ENCODE measurements at regions not wholly inside any gene's neighbourhood (a gene's known extent, or its start where the extent isn't known, plus 50 kb on each side); places are given as distances from the start of the nearest gene placed in this dataset.

DNA sequence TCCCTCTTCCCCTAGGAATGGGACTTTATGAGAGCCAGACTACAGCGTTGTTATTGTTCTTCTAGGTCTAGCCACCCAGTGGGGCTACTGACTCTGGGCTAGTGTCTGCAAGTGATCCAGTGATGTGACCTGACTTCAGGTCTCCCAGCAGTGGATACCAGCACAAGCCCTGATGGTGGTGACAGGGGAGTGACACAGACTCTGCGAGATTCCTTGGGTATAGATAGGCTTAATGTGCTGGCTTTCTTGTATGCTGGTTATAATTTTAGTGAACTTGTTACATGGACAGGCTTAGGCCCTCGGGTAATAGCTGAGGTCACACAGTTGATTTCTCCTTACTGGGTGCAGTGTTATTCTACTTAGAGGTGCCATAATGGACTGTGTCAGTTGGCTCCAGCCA lies 106.9 kb downstream of the TBC1D30 start:
- no peak for DNase-seq

DNA sequence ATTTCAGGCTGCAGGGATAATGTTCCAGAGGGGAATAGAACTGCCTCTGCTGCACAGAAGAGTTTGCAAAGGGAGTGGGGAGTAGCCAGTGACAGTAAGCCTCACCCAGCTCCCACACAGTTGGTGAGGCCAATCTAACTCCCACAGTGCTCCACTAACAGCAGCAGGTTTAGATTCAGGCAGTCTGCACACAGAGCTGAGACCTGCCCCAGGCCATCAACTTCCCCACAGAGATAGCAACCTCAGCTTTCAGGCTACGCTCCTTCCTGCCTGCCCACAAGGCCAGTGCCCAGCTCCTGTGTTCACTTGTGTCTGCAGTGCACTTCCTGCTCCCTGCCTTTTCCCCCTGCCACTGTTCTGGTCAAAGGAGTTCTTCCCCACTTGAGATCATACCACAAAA lies 107.5 kb downstream of the TBC1D30 start:
- no peak for DNase-seq

DNA sequence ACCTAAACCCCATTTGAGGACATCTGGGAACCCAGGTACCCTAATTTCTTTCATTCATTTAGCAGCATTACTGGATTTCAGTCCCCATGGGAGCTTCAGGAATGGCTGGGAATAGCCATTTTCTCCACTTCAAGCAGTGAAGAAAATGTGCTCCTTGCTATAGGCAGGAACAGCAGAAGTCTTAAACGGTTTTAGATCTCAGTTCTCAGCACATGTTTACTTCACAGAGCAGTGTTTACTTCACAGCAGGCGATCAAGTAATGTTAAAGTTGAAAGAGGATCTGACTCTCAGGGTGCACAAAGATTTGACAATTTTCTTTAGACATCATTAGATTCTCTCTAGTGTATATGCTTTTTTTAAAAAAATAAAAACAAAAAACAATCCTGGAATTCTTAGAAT lies 109.3 kb downstream of the TBC1D30 start:
- no peak for DNase-seq

DNA sequence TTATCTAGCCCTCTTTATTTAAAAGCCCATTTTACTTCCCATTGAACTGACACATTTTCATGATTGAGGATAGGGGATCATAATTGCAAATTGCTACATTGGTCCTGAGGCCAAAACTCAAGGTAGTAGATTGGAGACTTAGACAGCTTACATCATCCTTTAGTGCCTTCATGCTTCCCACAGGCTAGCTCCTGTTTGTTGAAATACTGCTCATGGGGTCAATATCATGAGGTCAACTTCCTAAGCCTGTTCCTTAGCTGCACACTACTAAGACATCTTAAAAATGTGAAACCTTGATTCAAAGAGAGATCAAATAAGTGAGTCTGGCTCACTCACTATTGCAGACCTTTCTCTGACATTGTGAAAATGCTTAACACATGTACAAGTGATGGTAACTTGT lies 113.0 kb downstream of the TBC1D30 start:
- no peak for DNase-seq

DNA sequence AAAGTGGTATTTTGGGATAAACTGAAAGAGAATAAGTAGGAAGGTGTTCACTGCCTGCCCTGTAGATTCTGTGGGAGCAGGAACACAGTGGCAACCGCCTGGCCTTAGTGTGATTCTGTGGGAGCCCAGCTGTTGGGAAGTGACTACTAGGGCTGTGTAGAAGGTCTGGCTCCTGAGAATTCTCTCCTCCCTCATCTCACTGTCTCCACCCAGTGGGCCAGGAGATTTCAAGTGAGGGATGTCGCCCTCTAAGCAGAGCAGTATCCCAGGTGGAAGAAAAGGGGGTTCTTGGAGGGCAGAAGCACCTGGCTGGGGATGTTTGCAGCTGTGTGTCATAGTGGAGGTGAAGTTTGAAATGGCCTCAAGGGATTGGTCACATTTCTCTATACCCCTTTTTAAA lies 113.7 kb downstream of the TBC1D30 start:
- DNase-seq = no peak

DNA sequence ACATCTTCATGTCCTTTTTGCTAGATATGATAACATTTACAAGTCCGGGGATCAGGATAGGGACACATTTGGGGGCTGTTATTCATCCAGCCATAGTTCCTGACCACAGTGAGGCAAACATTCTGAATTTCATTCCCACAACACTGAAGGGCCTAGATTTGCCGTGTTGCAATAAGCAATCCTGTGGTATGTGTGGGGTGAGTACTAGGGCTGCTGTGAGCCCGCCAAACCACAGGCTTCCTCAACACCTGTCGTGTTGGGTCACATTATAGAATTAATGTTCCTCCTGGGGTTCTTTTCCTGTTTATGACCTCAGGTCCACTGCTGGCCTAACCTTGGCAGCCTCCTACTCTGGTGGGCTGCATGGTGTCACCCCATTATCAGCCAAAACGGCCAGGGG lies 119.2 kb downstream of the TBC1D30 start:
- no peak for DNase-seq

DNA sequence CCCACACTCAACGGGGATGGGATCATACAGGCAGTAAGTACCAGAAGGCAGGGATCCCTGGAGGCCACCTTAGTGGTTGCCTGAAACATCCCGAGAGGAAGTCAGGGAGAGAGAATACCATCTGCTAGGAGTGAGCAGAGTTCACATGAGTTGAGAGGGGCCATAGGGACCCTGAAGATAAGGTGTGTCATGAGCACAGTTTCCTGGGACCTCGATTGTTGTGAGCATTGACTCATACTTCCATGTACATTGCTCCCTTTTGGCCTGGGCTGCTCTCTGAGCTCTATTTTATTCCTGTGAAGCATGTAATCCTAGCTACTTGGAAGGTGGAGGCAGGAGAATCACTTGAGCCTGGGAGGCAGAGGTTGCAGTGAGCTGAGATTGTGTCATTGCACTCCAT lies 120.5 kb downstream of the TBC1D30 start:
- DNase-seq = no peak

DNA sequence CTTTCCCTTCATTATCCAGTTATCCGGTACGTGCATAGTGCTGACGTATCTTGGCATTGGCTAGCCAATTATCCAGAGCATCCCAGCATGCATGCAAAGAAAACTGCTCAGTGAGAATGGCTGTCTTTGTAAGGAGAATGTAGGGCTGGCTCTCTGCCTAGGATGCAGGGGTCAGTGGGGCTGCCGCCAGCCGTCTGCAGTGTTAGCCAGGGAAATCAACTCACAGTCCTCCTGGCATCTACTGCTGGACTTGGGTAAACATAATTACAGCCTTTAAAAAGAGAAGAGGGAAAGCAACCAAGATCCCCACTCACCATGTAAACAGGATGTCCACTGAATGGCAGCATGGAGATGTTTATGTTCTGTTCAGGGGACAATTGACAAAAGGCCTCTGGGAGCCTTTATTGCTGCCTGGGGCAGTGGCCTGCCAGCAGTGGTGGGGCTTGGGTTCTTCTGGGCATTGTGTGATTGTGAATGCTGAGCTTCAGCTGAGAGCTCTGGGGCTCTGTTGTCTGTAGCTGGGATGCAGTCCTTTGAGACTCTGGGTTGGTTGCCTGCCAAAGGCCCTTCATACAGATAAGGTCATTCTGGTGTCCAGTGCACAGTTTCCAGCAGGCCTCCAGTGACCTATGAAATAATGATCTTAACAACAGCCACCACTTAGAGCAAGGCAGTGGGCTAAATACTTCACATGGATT lies 121.8 kb downstream of the TBC1D30 start:
- DNase-seq = no peak

DNA sequence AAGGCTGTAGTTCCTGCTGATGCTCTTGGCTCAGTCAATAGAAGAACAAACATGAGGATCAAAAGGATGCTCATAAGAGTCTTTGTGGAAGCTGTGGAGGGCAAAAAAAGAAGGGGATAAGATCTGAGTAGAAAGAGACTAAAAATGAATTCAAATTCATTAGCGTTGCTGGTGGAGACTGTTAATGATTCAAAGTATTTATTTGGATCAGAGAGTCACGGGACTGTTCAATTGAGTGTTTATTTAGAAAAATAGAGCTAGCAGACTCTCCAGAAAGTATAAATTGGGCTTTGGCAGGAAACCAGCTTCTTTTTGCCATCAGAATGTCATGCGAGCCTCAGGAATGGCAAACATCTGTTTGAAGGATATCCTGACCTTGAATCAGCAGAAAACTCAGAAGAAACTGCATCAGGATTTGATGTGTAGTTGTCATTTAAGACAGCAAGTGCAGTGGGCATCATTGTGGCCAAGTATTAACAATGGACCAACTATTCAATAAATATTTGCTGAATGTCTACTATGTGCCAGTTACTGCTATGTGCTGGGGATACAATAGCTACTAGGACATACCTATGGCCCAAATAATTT lies 126.4 kb downstream of the TBC1D30 start:
- DNase-seq = no peak

DNA sequence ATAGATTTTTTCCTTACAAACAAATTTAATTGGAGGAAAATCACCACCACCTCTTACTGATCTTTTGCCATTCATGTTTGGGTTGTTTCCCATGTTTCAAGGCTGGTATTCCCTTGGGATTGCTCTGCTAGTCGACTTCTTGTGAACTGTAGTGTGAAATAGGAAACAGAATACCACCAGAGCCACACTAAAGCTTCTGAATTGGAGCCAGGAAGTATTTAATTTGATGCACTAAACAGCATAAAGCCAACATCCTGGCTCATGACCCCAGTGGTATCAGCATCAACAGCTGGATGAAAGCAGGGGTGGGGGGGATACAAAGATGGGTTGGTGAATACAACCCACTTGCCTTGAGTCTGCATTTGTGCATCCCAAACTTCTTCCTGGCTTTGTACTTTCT lies 127.5 kb downstream of the TBC1D30 start:
- no peak for DNase-seq

DNA sequence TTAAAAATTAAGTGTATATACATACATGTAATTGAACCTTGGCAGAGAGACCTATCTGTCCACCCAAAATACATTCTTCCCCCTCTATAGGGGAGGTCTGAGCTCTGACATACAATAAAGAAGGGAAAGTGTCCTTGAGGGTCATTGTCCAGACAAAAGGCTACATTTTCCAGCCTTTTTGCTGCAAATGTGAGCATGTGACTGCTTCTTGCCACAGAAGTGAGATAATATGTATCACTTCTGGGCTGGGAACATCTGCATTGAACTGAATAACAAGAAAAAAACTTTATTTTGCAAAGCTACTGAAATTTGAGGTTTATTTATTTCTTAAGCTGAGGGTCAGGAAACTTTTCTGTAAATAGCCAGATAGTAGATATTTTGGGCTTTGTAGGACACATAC lies 131.3 kb downstream of the TBC1D30 start:
- DNase-seq = no peak

DNA sequence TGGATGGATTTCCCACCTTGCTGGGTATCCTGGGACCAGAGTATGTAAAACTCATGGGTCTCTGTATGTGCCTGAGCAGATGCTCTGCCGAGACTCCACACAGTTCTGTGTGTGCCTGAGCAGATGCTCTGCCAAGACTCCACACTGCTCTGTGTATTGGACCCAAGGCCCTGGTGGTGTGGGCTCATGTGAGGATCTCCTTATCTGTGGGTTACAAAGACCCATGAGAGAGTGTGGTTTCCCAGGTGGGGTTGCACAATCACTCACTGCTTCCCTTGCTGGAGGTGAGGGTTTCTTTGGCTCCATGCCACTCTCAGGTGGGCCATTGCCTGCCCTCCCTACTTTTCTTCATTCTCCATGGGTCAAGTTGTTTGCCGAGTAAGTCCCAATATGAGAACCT lies 141.5 kb downstream of the TBC1D30 start:
- DNase-seq = no peak

DNA sequence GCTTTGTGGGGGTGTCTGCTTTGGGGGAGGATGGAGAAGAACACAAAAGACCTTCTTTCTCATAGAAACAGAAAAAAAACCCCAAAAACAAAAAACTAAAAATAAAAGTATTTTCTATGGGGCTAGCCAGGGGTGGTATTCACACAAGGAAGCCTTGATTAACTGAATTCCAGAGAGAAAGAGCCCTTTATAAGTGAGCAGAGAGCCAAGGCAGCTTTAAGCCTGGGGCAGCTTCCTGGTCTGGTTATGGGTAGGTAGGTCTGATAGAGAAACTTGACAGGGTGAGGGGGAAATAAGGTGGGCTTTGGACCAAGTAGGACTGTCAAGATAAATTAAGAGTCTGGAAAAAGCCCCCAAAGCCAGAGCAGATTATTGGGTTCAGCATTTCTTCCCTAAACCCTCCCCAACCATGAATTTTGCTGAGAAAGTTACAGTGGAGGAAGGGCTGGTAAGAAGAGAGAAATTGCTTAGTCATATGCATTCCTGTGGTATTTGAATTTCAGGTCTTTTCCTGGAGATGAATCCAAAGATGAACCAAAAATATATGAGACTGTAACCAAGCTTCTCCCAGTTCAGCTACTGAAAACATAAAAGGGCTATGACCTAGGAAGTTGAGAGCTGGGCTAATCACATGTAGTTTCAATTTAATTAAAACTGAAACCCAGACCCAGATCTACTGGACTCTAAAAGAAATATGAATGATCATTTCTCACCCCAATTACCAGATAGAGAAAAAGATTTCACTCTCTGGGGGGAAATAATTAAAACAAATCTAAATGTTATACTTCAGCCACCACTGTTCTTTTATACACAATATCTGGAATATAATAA lies 144.8 kb downstream of the TBC1D30 start:
- no peak for DNase-seq

DNA sequence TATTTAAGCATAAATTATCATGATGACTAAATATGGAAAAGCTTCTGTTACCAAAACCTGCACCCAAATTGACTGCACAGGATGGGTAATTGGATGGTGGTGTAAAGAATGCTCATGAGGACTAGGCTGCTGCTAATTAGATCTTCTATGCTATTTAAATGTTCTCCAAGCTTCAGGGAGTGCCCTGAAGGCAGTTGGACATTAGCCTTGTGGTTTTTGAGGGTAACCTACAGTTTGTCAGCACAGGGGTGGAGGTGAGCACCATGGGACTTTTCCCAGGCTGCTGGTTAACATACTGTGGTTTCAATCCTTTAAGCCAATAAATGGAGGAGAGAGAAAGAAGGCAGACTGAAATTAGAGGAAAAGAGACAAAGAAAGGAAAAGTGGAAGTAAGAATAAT lies 145.0 kb downstream of the WIF1 start:
- DNase-seq = no peak

DNA sequence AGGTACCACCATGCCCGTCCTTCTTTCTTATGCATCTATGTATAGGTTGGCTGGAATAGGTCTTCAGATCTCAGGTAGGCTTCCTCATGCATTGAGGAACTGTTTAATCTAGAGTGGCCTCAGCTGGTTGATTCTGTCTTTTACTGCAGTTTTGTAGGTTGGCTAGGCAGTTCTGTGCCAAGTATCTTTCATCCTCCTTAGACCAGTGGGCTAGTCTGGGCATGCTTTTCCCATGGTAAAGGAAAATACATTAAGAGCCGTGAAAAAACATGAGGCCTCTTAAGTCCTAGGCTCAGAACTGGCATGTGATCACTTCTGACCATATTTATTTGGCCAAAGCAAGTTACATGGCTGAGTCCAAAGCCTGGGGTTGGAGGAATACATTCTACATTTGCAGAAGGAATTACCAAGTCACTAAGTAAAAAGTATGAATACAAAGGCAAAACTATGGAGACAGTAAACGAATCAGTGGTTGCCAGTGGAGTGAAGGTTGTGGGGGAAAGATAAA lies 137.3 kb downstream of the WIF1 start:
- DNase-seq = no peak

DNA sequence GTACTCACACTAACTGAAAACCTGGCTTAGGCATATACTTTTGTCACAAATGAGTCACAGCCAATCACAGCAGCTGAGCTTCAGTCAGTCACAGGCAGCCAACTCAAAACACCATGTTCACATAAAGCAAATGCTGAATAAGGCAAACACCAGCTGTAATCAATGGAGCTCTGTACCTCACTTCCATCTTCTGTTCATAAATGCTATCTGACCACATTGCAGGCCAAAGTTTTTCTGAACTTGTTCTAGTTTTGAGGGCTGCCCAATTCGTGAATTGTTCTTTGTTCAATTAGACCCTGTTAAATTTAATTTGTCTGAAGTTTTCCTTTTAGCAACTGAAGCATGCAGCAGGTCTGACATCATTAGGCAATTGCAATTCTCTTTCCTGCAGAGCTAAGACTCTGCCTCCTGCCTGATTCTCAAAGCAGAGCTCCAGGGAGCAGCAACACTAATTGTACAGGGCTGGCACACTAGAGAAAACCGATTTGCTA lies 129.9 kb downstream of the WIF1 start:
- peak; percentile 1 for DNase-seq

DNA sequence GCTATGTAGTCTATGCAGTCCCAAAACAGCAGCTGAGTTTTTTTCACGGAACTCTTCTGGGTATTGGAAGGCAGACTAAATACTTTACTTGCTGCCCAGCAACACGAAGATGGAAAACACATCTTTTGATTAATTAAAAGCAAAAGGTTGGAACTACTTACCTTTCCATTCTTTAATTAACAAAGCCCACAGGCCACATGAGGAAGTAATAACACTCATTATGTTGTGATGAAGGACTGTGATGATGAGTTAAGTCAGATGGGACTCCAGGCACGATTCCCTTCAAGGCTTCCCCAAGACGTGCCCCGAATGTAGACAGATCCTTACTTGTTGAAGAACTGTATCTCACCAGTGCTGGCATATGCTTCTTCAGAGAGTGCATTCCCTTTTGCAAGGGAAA lies 129.0 kb downstream of the WIF1 start:
- DNase-seq = no peak

DNA sequence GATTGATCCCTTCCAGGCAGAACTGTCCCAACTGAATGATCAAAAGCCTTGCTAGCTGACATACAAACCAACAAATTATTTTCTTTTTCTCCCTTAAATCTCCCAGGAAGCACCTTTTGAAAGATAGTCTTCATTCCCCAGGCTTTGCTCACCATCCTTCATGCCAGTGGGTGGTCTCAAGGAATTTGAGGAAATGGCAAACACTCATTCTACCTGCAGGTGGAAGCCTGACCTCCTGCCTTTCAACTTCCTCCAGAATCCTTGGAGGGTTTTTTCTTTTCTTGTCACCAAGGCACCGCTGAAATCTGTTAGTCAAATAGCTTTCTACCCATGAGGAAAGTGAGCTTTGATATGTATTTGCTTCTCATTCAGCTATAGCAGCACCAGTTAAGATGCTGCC lies 128.5 kb downstream of the WIF1 start:
- DNase-seq = no peak

DNA sequence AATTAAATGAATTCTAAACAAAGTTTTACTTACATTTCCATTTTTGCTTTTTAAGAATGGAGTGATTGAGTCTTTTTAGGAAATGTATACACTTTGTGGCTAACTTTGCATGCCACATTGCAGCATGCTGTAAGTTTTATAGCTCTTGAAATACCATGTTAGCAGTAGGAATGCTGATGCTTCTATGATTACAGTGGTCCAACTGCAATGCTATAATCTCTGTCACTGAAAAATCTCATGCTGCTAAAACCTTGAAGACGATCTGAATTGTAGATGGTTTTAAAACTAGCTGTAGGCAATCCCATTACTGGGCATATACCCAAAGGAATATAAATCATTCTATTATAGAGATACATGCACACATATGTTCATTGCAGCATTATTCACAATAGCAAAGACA lies 127.6 kb downstream of the WIF1 start:
- DNase-seq = no peak

DNA sequence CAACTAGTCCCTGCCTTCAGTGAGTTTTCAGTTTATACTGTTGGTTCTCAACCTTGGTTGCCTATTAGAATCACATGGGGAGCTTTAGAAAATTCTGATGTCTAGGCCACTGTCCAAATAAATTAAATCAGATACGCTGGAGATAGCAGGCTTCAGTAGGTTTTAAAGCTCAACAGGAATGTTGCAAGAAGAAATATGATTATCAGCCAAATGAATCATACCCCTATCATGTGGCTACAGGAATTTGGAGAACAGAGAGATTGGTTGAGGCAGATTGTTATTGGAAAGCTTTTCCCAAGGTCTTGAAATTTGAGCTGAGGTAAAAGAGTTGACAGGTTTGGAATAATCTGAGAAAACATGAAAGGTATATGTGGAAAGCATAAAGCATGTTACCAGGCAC lies 125.3 kb downstream of the WIF1 start:
- no peak for DNase-seq

DNA sequence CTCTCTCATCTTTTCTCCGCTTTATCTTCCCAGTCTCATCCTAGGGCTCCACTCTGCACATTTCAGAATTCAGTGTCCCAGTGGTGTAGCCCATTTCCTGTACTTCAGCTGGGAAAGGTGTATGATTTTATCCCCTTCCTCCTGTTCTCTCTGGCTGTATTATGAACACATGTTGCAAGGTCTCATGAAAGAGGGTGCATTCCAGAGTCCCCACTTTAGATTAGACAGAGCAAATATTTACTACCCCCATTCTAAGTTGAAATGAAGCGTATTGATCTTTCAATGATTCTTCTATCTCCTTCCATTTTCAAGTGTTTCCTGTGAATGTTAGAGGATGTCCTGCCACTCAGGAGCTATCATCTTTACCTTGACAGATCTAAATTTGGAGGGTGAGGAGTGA lies 123.2 kb downstream of the WIF1 start:
- DNase-seq = no peak

DNA sequence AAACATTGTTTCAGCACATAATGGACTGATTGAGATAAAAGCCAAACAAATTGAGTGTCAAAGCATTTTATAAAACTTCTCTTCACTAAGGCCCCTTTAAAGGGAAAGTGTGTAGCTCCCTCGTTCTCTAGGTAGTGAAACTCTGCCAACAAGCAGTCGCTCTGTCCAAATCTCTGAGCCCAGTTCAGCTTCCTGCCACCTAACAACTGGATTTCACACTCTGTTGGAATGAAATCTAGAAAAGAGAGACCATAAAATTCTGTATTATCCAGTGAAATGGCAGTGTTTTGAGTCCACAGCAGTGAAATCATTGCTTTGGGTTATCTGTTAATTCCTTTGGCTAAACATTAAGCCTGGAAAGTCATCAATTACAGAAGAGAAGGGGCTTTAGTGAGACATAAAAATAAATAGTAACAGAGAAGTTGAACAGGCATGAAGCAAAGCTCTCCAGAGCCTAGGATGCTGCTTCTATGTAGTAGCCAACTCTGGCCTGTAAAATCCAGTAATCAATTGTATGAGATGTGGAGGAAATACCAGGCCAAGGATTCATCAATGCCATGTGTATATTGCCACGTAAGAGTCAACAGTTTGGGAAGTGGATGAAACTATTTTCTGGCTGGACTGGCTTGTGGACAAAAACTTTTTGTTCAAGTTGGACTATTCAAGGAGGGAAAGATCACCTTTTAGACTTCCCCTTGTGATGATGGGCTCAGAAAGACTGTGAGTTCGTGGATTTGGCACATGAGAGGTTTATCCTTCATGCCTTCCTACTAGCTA lies 122.5 kb downstream of the WIF1 start:
- DNase-seq = no peak

DNA sequence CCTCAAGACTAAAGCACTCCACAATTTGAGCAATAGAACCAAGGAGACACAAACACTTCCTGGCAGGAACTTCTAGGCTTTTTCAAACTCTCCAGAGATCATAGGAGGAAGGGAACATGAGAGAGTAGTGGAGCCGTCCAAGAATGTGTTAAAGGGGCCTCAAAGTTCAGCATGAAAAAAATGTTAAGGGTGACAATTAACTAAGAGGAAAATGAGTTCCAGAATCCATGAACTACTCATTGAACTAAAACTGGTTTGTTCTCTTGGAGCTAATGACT lies 122.0 kb downstream of the WIF1 start:
- DNase-seq = no peak
